ENCODE measurements at regions not wholly inside any gene's neighbourhood (a gene's known extent, or its start where the extent isn't known, plus 50 kb on each side); places are given as distances from the start of the nearest gene placed in this dataset.

GRCh38 chr15:62570405-62570783, 405.3 kb upstream of the C2CD4B start:
- H3K9me3 ChIP-seq (ENCODE audit: low read length), result no peaks in the 10 kb centered on the region
- H3K79me2 ChIP-seq (replicated peaks; ENCODE audit: insufficient read depth, low read length), result no peaks in the 10 kb centered on the region

GRCh38 chr15:62571072-62571471, 406.0 kb upstream of the C2CD4B start:
- H3K9me2 ChIP-seq (ENCODE audit: insufficient read depth, low read length), result no peaks in the 10 kb centered on the region
- H4K20me1 ChIP-seq (ENCODE audit: insufficient read depth), result no peaks in the 10 kb centered on the region
- H3K9ac ChIP-seq (ENCODE audit: low read length), result no peak overlapping the region
- no peaks in the 10 kb centered on the region for H3F3A ChIP-seq (ENCODE audit: insufficient read depth, low read length, poor library complexity, severe bottlenecking)
- no peaks in the 10 kb centered on the region for H3K36me3 ChIP-seq (ENCODE audit: insufficient read depth, low read length)
- no peak overlapping the region for H3K4me3 ChIP-seq (ENCODE audit: low read length)
- H2AFZ ChIP-seq (ENCODE audit: low read depth, low read length), result no peak overlapping the region
- no peaks in the 10 kb centered on the region for H3K27me3 ChIP-seq (ENCODE audit: insufficient read depth, low read depth, low read length)
- H3K9me3 ChIP-seq (ENCODE audit: low read length), result no peaks in the 10 kb centered on the region
- H3K79me2 ChIP-seq (replicated peaks; ENCODE audit: insufficient read depth, low read length), result no peaks in the 10 kb centered on the region
- no peak for TF ChIP-seq RAD21 (conservative IDR thresholded peaks at IDR 0.05)
- TF ChIP-seq EZH2 (IDR thresholded peaks at IDR 0.05; ENCODE audit: borderline replicate concordance, insufficient read depth, low read length, poor library complexity, severe bottlenecking), result no peak
- no peak for TF ChIP-seq SMC3 (conservative IDR thresholded peaks at IDR 0.05; ENCODE audit: poor library complexity)
- no peak for TF ChIP-seq POLR2AphosphoS5 (IDR thresholded peaks at IDR 0.05)
- TF ChIP-seq, protein P1, sequence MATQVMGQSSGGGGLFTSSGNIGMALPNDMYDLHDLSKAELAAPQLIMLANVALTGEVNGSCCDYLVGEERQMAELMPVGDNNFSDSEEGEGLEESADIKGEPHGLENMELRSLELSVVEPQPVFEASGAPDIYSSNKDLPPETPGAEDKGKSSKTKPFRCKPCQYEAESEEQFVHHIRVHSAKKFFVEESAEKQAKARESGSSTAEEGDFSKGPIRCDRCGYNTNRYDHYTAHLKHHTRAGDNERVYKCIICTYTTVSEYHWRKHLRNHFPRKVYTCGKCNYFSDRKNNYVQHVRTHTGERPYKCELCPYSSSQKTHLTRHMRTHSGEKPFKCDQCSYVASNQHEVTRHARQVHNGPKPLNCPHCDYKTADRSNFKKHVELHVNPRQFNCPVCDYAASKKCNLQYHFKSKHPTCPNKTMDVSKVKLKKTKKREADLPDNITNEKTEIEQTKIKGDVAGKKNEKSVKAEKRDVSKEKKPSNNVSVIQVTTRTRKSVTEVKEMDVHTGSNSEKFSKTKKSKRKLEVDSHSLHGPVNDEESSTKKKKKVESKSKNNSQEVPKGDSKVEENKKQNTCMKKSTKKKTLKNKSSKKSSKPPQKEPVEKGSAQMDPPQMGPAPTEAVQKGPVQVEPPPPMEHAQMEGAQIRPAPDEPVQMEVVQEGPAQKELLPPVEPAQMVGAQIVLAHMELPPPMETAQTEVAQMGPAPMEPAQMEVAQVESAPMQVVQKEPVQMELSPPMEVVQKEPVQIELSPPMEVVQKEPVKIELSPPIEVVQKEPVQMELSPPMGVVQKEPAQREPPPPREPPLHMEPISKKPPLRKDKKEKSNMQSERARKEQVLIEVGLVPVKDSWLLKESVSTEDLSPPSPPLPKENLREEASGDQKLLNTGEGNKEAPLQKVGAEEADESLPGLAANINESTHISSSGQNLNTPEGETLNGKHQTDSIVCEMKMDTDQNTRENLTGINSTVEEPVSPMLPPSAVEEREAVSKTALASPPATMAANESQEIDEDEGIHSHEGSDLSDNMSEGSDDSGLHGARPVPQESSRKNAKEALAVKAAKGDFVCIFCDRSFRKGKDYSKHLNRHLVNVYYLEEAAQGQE (IDR thresholded peaks at IDR 0.05; ENCODE audit: borderline replicate concordance), result no peak
- no peak for TF ChIP-seq MXI1 (conservative IDR thresholded peaks at IDR 0.05; ENCODE audit: poor library complexity, severe bottlenecking)
- no peak for TF ChIP-seq EP300 (conservative IDR thresholded peaks at IDR 0.05; ENCODE audit: poor library complexity, severe bottlenecking)
- TF ChIP-seq, protein P2, sequence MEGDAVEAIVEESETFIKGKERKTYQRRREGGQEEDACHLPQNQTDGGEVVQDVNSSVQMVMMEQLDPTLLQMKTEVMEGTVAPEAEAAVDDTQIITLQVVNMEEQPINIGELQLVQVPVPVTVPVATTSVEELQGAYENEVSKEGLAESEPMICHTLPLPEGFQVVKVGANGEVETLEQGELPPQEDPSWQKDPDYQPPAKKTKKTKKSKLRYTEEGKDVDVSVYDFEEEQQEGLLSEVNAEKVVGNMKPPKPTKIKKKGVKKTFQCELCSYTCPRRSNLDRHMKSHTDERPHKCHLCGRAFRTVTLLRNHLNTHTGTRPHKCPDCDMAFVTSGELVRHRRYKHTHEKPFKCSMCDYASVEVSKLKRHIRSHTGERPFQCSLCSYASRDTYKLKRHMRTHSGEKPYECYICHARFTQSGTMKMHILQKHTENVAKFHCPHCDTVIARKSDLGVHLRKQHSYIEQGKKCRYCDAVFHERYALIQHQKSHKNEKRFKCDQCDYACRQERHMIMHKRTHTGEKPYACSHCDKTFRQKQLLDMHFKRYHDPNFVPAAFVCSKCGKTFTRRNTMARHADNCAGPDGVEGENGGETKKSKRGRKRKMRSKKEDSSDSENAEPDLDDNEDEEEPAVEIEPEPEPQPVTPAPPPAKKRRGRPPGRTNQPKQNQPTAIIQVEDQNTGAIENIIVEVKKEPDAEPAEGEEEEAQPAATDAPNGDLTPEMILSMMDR (IDR thresholded peaks at IDR 0.05; ENCODE audit: poor library complexity, severe bottlenecking), result no peak
- TF ChIP-seq TAF1 (IDR thresholded peaks at IDR 0.05; ENCODE audit: low read depth), result no peak
- H3K27ac ChIP-seq (ENCODE audit: low read length), result no peak overlapping the region
- H3K4me2 ChIP-seq (ENCODE audit: low read length), result no peak overlapping the region

More at GRCh38 chr15:62570405-62570783, 405.3 kb upstream of the C2CD4B start:
- no peak overlapping the region for H3K4me2 ChIP-seq (ENCODE audit: low read length)
- no peak for TF ChIP-seq TAF1 (IDR thresholded peaks at IDR 0.05; ENCODE audit: low read depth)
- TF ChIP-seq, protein P1 (IDR thresholded peaks at IDR 0.05; ENCODE audit: borderline replicate concordance), result no peak
- TF ChIP-seq RAD21 (conservative IDR thresholded peaks at IDR 0.05), result no peak
- TF ChIP-seq, protein P2 (IDR thresholded peaks at IDR 0.05; ENCODE audit: poor library complexity, severe bottlenecking), result no peak
- TF ChIP-seq EZH2 (IDR thresholded peaks at IDR 0.05; ENCODE audit: borderline replicate concordance, insufficient read depth, low read length, poor library complexity, severe bottlenecking), result no peak
- TF ChIP-seq POLR2AphosphoS5 (IDR thresholded peaks at IDR 0.05), result no peak
- TF ChIP-seq SMC3 (conservative IDR thresholded peaks at IDR 0.05; ENCODE audit: poor library complexity), result no peak
- TF ChIP-seq MXI1 (conservative IDR thresholded peaks at IDR 0.05; ENCODE audit: poor library complexity, severe bottlenecking), result no peak
- H3F3A ChIP-seq (ENCODE audit: insufficient read depth, low read length, poor library complexity, severe bottlenecking), result no peaks in the 10 kb centered on the region
- H3K4me3 ChIP-seq (ENCODE audit: low read length), result no peak overlapping the region
- H3K27me3 ChIP-seq (ENCODE audit: insufficient read depth, low read depth, low read length), result no peaks in the 10 kb centered on the region
- no peak overlapping the region for H3K9ac ChIP-seq (ENCODE audit: low read length)
- H4K20me1 ChIP-seq (ENCODE audit: insufficient read depth), result no peaks in the 10 kb centered on the region
- H3K9me2 ChIP-seq (ENCODE audit: insufficient read depth, low read length), result no peaks in the 10 kb centered on the region
- no peak overlapping the region for H3K27ac ChIP-seq (ENCODE audit: low read length)
- H2AFZ ChIP-seq (ENCODE audit: low read depth, low read length), result no peak overlapping the region
- no peaks in the 10 kb centered on the region for H3K36me3 ChIP-seq (ENCODE audit: insufficient read depth, low read length)
